Right cardiac atrium (tissue), 5 donors: ENCODE measurements at regions not wholly inside any gene's neighbourhood (a gene's known extent, or its start where the extent isn't known, plus 50 kb on each side); places are given as distances from the start of the nearest gene placed in this dataset.

Experiments
- ATAC-seq, 2 donors: fragments of 200-7000 bp; cut with Tn5 transposase; one replicate each; pipeline versions ENCODE4 v1.8.0 to v1.9.1; 2020; ENCODE audit warnings: moderate library complexity in 2 of 2, mild to moderate bottlenecking in 1 of 2
- DNase-seq, 3 donors: peaks; one replicate each; pipeline ENCODE4 v3.0.0-alpha.2; 2020
- H3K27ac ChIP-seq: one replicate; pipeline ENCODE4 v1.5.1; 2013; ENCODE audit warnings: mild to moderate bottlenecking, low read length, control low read depth, moderate library complexity
- H3K27me3 ChIP-seq: one replicate; pipeline ENCODE4 v1.6.1; 2013; ENCODE audit not compliant: control insufficient read depth, insufficient read depth
- H3K4me1 ChIP-seq: one replicate; pipeline ENCODE4 v1.6.1; 2013; ENCODE audit warnings: low read length; ENCODE audit not compliant: control insufficient read depth, insufficient read depth
- H3K4me3 ChIP-seq: one replicate; pipeline ENCODE4 v1.5.1; 2013; ENCODE audit warnings: low read length, control low read depth
- H3K9me3 ChIP-seq: one replicate; pipeline ENCODE4 v1.6.1; 2013; ENCODE audit warnings: low read length; ENCODE audit not compliant: control insufficient read depth
- WGBS: extraction: QIAGEN DNeasy Blood & Tissue Kit; methylation state at CpG from one replicate; pipeline ENCODE4 v1.1.7; 2013; 5-methylcytosine and 5-hydroxymethylcytosine counted together
- intact Hi-C, 4 donors: fragments of 100-400 bp; cut with DNase I; formaldehyde crosslinking; loops; one replicate each; pipeline versions ENCODE4 v1.11.0 to v1.14.0; 2022 to 2023
- donor health status: healthy with polysubstance abuse.
- donor health status: DM: no; HTN: yes; CAD: no.
- donor health status: DM: no; HTN: no; CAD: no.
- donor health status: DM: no; HTN: yes; CAD: no; lungs with severe emphysema.
- donor health status: DM: yes; HTN: yes; CAD: no.

DNA sequence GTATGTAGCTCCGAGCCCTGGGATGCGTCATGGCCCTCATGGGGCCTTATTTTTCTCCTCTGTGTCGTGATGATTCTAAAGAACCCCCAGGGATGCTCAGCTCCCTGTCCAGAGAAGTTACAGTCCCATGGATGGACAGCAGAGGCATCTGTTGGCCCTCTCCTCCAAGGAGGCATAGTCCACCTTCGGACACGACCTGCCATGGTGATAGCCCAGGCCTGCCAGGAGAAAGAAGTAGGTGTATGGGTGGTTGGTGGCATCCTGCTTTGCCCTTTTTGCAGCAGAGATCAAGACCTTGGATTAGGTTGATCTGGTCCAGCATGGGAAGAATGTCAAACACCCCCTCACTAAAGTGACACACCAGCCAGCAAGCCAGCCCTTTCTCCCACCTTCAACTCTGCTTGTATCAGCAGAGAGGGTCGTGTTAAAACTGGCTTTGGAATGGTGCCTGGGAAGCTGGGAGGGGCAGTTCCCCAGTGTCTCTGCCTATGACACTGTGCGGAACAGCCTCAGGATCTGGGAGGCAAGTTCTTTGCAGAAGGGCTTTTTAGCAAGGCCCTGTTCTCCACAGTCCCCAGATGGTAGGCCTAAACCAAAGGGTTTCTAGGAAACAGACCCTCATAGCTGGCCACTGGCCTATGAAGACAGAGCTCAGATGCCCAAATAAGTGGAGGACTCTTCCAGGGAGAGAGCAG, 259.9 kb upstream of the RPL38 start:
- WGBS = 63% methylated on average over 7 of the region's 7 CpGs
- DNase-seq (no peak), ATAC-seq (peak in 1 of 2 donors; percentile 36)
- H3K27me3 ChIP-seq = no peaks in the 10 kb centered on the region
- H3K4me3 ChIP-seq = no peak overlapping the region
- intact Hi-C loops = no loop called here
- no peaks in the 10 kb centered on the region for H3K4me1 ChIP-seq
- peaks cover 3% of the 10 kb centered on the region for H3K9me3 ChIP-seq
- H3K27ac ChIP-seq = no peak overlapping the region

DNA sequence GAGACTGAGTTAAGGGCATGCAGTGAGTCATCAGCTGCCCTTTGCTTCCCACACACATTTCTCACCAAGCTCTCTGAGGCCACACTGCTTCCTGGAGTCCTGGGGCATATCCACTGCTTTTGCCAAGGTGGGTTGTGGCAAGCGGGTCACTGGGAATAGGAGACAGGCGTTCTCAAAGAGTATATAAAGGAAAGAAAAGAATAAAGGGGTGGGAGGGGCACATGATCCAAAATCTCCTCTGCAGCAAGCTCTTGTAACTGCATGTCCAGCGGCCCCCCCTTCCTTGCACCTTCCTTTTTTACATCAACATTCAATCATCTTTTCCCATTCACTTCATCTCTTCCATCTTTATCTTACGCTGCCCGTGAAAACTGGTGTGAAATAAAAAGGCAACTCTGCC, 259.1 kb upstream of the RPL38 start:
- 84% methylated on average over 5 of the region's 5 CpGs for WGBS
- H3K27me3 ChIP-seq = no peaks in the 10 kb centered on the region
- DNase-seq (no peak), ATAC-seq (no peak)
- no peak overlapping the region for H3K4me3 ChIP-seq
- no peak overlapping the region for H3K27ac ChIP-seq
- H3K4me1 ChIP-seq = no peaks in the 10 kb centered on the region
- peaks cover 3% of the 10 kb centered on the region for H3K9me3 ChIP-seq
- intact Hi-C loops = no loop called here

DNA sequence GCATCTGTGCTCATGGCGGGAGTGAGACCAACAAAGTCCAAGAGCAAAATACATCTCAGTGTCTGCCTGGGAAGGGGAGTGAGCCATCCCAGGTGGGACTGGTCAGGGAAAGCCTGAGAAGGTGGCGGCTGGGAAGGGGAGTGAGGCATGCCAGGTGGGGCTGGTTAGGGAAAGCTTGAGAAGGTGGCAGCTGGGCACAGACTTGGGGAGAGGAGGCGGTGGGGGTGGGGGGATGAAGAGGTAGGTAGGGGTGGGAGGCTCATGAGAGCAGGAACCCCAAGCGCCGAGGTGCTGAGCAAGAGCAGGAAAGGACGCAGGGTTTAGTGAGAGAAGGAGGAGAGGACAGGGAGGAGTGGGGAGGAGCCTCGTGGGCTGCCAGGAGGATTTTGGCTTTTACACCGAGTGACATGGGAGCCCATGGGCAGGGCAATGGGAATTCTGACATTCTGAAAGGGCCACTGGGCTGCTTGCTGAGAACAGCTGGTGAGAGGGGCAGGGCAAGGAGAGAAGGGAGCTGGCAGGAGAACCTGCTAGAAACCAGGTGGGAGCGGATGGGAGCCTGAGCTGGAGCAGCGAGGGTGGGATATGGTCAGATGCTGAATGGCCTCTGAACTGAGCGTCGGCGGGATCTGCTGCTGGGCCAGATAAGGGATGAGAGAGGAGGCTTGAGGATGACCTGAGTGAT, 256.1 kb upstream of the RPL38 start:
- no peak for DNase-seq

DNA sequence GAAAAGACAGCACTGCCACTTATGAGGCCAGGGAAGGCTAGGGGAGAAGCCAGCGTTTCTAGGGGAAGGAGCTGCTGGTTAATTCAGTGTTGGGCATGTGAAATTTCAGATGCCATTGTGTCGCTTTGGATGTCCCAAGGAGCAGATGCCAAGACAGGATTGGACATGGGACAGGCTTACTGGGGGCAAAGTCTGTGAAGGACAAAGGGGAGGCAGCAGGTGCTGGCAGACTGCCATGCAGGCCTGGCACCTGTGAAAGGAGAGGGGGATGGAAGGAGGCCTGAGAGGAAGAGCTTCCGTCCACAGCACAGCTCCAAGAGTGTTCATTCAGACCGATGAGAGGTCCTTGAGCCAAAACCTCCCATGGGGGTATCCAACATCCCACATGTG, 255.5 kb upstream of the RPL38 start:
- WGBS = 80% methylated on average over 4 of the region's 4 CpGs
- Histone ChIP-seq H3K27ac (no peak overlapping the region), H3K4me3 (no peak overlapping the region), H3K27me3 (no peaks in the 10 kb centered on the region), H3K9me3 (peaks cover 3% of the 10 kb centered on the region), H3K4me1 (peaks cover 2% of the 10 kb centered on the region)
- intact Hi-C loops = no loop called here
- ATAC-seq (no peak), DNase-seq (no peak)

More for the DNA sequence above, 256.1 kb upstream of the RPL38 start:
- Histone ChIP-seq H3K4me3 (no peak overlapping the region), H3K27ac (no peak overlapping the region), H3K27me3 (no peaks in the 10 kb centered on the region), H3K9me3 (peaks cover 3% of the 10 kb centered on the region), H3K4me1 (peaks cover 2% of the 10 kb centered on the region)
- intact Hi-C loops = no loop called here
- WGBS = 72% methylated on average over 13 of the region's 13 CpGs
- no peak for ATAC-seq

DNA sequence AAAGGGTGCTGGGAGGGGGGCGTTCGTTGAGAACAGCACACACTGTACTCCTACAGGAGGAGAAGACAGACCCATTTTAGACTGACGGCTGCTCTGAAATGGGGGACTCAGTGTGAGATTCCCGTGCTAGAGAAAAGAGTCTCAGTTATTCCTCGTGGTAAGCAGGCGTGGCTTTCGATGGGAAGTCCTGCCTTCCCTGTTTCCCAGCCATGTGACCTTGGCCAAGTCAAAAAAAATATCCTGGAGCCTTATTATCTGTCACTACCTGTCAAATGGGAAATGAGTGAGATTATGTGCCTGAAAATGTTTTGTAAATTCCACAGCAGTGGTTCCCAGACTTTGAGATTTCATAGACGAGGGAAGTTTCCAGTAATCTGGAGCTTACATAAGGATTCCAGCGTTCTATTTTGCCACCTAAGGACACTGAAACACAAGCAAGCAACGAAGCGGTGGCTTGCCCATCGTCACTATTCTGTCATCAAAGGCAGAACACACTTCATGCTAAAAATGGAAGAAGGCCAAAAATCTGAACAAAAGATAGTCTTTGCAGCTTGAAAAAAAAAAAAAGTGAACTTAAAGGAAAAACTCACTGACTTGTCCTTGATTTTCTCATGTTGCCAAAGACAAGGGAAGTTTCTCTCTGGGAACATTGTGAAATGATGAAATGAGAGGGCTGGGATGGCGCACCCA, 253.4 kb upstream of the RPL38 start:
- intact Hi-C loops = loop anchor here in 1 of 4 donors (10.0 kb wide), 1 partner anchor 225 kb away; no protein-coding TSS in a partner anchor
- no peak for DNase-seq

DNA sequence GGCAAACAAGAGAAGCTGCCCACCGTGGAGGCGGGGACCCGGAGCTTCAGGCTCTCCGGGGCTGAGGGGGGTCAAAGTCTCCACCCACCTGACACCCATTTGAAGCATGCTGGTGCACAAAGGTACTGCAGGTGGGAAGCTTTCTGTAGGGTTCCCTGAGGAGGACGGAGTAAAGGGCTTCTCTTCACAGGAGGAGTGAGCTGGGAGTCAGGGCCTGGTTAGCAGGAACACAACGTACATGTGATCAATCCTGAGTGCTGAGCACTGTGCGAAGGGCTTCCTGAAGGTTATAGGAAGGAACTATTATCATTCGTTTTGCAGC, 252.9 kb upstream of the RPL38 start:
- Histone ChIP-seq H3K27me3 (no peaks in the 10 kb centered on the region), H3K4me3 (no peak overlapping the region), H3K4me1 (peaks cover 2% of the 10 kb centered on the region), H3K9me3 (peaks cover 3% of the 10 kb centered on the region), H3K27ac (no peak overlapping the region)
- ATAC-seq (no peak), DNase-seq (no peak)
- intact Hi-C loops = loop anchor here in 1 of 4 donors (10.0 kb wide), 1 partner anchor 226 kb away; no protein-coding TSS in a partner anchor
- 66% methylated on average over 8 of the region's 8 CpGs for WGBS

More for the DNA sequence above, 253.4 kb upstream of the RPL38 start:
- Histone ChIP-seq H3K27me3 (no peaks in the 10 kb centered on the region), H3K4me1 (peaks cover 2% of the 10 kb centered on the region), H3K9me3 (peaks cover 3% of the 10 kb centered on the region), H3K4me3 (no peak overlapping the region), H3K27ac (no peak overlapping the region)
- WGBS = 59% methylated on average over 13 of the region's 13 CpGs
- no peak for ATAC-seq

DNA sequence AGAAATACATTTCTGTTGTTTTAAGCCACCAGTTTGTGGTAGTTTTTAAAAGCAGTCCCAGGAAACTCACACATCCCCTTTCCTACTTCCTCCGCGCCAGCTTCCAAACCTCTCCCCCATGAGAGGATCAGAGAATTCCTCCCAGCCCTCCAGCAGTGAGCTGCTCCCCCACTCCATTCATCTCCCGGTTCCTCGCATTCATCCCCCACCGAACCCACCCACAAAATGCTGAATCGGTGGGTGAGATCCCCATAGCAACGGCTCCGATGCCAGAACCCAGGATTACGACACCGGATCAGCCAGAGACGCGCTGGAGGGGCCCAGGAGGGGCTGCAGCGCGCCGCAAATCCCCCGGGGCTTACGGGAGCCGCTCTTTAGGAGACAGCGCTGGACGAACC, 251.4 kb upstream of the RPL38 start:
- Histone ChIP-seq H3K27ac (no peak overlapping the region), H3K4me1 (peaks cover 2% of the 10 kb centered on the region), H3K4me3 (peak overlapping the region; percentile 17), H3K27me3 (no peaks in the 10 kb centered on the region), H3K9me3 (peaks cover 3% of the 10 kb centered on the region)
- ATAC-seq (peak; percentile 5 to 15), DNase-seq (no peak)
- intact Hi-C loops = loop anchor here in 1 of 4 donors (10.0 kb wide), 1 partner anchor 227 kb away; no protein-coding TSS in a partner anchor
- WGBS = 7% methylated on average over 20 of the region's 20 CpGs

DNA sequence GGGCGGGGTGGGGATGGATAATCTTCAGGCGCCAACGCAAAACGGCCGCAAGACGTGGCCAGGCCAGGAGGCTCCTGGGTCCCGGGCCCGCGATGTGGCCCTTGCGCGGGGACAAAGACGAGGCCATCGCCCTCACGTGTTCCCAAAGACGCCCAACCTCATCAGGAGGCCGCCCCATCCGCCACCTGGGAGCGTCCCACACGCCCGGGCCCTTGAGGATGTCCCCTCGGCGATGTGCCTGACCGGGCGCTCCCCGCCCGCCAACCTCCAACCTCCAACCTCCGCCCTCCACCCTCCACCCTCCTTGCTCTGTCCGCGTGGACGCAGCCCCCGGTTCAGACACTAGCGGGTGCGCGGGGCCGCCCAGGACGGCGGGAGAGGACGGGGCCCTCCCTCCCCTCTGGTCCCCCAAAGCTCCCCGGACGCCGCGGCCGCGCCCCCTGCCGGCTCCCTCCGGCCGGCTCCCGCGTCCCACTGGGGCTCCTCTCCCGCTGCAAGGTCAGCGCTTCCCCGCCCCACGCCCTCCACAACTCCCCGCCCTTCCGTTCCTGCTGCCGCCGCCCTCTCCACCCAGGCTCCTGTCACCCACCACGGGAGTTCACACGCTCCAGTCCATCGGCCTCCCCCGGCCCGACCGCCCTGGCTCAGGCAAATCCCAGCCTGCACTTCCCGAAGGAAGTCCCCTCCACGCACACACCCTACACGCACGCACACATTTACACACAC, 250.8 kb upstream of the RPL38 start:
- Histone ChIP-seq H3K4me1 (peaks cover 2% of the 10 kb centered on the region), H3K27me3 (no peaks in the 10 kb centered on the region), H3K4me3 (peak overlapping the region; percentile 17), H3K9me3 (peaks cover 3% of the 10 kb centered on the region), H3K27ac (no peak overlapping the region)
- ATAC-seq = peak; percentile 63 to 91
- DNase-seq = peak; percentile 68 to 75 (median 72)
- WGBS = 2% methylated on average over 67 of the region's 67 CpGs
- intact Hi-C loops = loop anchor here in 1 of 4 donors (10.0 kb wide), 1 partner anchor 228 kb away; no protein-coding TSS in a partner anchor

DNA sequence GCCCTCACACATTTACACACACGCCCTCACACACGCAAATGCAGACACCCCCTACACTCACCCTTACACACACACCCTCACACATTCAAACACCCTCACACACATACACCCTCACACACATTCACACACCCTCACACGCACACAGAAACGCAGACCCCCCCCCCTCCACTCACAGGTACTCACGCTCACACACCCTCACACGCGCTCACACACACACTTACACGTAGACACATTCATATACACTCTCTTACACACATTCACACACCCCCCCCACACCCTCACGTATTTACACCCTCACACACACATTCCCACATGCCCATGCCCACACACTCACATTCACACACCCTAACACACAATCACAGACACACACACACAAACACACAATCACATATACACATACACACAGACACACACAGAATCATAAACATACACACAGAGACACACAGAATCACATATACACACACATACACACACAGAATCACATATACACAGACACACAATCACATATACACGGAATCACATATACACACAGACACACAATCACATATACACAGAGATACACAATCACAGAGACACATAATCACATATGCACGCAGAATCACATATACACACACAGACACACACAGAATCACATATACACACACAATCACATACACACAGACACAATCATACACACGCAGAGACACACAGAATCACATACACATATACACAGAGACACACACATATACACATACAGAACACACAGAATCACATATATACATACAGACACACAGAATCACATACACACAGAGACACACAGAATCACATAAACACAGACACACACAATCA, 250.1 kb upstream of the RPL38 start:
- Histone ChIP-seq H3K27ac (no peak overlapping the region), H3K4me3 (no peak overlapping the region), H3K4me1 (peaks cover 2% of the 10 kb centered on the region), H3K27me3 (no peaks in the 10 kb centered on the region), H3K9me3 (no peaks in the 10 kb centered on the region)
- no peak for ATAC-seq
- DNase-seq = no peak
- 72% methylated on average over 12 of the region's 12 CpGs for WGBS
- intact Hi-C loops = loop anchor here in 1 of 4 donors (10.0 kb wide), 1 partner anchor 229 kb away; no protein-coding TSS in a partner anchor

DNA sequence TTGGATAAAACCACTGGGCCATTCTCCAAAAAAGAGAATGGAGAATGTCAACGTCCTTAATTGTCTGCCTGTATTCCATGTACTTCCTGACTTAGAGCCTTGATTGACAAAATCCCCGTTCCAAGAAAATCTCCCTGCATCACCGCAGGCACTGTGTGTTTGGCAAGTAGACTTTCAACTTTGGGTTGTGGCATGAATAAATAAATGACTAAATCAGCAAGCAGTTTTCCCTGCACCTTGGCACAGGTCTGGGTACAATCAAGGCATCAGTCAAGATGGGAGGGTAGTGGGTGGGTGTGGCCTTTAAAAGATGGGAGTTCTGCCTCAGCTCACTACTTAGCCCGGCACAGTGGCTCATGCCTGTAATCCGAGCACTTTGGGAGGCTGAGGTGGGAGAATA, 248.5 kb upstream of the RPL38 start:
- no peak for ATAC-seq

More for the DNA sequence above, 248.5 kb upstream of the RPL38 start:
- Histone ChIP-seq H3K27me3 (no peaks in the 10 kb centered on the region), H3K9me3 (no peaks in the 10 kb centered on the region), H3K4me1 (peaks cover 2% of the 10 kb centered on the region), H3K27ac (no peak overlapping the region), H3K4me3 (no peak overlapping the region)
- DNase-seq = no peak
- intact Hi-C loops = loop anchor here in 1 of 4 donors (10.0 kb wide), 1 partner anchor 230 kb away; no protein-coding TSS in a partner anchor
- 60% methylated on average over 5 of the region's 5 CpGs for WGBS
